Mesenchymal stem cell (in vitro differentiated cells and primary cell): ENCODE measurements at regions not wholly inside any gene's neighbourhood (a gene's known extent, or its start where the extent isn't known, plus 50 kb on each side); places are given as distances from the start of the nearest gene placed in this dataset.
"Not testable (repeated sequence)": the region's sequence is repeated elsewhere in the genome, so short reads cannot be mapped to it uniquely, and the experiment has no call there.

ENCODE experiments used
- DNase-seq: peaks from one replicate; pipeline ENCODE4 v3.0.0-alpha.2; 2013
- H2AFZ ChIP-seq: one replicate; pipeline ENCODE4 v1.6.1; 2013; ENCODE audit warnings: low read depth, mild to moderate bottlenecking, control low read depth, inconsistent platforms, low read length, moderate library complexity
- H2AK5ac ChIP-seq: 2 replicates; pipeline ENCODE4 v1.6.1; 2013; ENCODE audit warnings: low read length, moderate library complexity, mild to moderate bottlenecking, inconsistent platforms; ENCODE audit not compliant: severe bottlenecking
- H2BK120ac ChIP-seq: one replicate; pipeline ENCODE4 v1.6.1; 2013; ENCODE audit warnings: low read depth, mild to moderate bottlenecking, inconsistent platforms, low read length, moderate library complexity
- H2BK12ac ChIP-seq, 2 experiments: one replicate each; pipeline ENCODE4 v1.6.1; 2013; ENCODE audit warnings: inconsistent platforms in 2 of 2, low read length in 2 of 2, mild to moderate bottlenecking in 2 of 2, moderate library complexity in 2 of 2, control low read depth in 1 of 2
- H2BK15ac ChIP-seq: one replicate; pipeline ENCODE4 v1.6.1; 2013; ENCODE audit warnings: mild to moderate bottlenecking, low read depth, inconsistent platforms; ENCODE audit not compliant: poor library complexity, severe bottlenecking
- H2BK5ac ChIP-seq: 2 replicates; pipeline ENCODE4 v1.6.1; 2013; ENCODE audit warnings: low read depth, mild to moderate bottlenecking, low read length, control low read depth, inconsistent platforms; ENCODE audit not compliant: poor library complexity, severe bottlenecking
- H3K14ac ChIP-seq, 2 experiments: one replicate each; pipeline ENCODE4 v1.6.1; 2013; ENCODE audit warnings: inconsistent platforms in 2 of 2, low read length in 2 of 2, control low read depth in 1 of 2, mild to moderate bottlenecking in 1 of 2, moderate library complexity in 1 of 2
- H3K18ac ChIP-seq, 2 experiments: one replicate each; pipeline ENCODE4 v1.6.1; 2013; ENCODE audit warnings: inconsistent platforms in 2 of 2, low read length in 2 of 2, control low read depth in 1 of 2, low read depth in 1 of 2, mild to moderate bottlenecking in 1 of 2
- H3K23ac ChIP-seq, 2 experiments: one replicate each; pipeline ENCODE4 v1.6.1; 2013; ENCODE audit warnings: inconsistent platforms in 2 of 2, low read length in 2 of 2, mild to moderate bottlenecking in 2 of 2, moderate library complexity in 2 of 2, control low read depth in 1 of 2
- H3K27ac ChIP-seq: 2 replicates; pipeline ENCODE4 v1.5.1; 2013; ENCODE audit warnings: mild to moderate bottlenecking, moderate library complexity, low read length, control low read depth, inconsistent platforms; ENCODE audit not compliant: poor library complexity, severe bottlenecking
- H3K27me3 ChIP-seq, 2 experiments: 2 replicates each; pipeline versions ENCODE4 v1.6.1 to v1.7.0; 2013; ENCODE audit warnings: low read length in 2 of 2, mild to moderate bottlenecking in 2 of 2, moderate library complexity in 2 of 2, control low read depth in 1 of 2, inconsistent platforms in 1 of 2; ENCODE audit not compliant: control insufficient read depth in 1 of 2, insufficient read depth in 1 of 2
- H3K36me3 ChIP-seq, 2 experiments: 2 replicates each; pipeline versions ENCODE4 v1.6.1 to v1.7.0; 2013; ENCODE audit warnings: low read length in 2 of 2, control low read depth in 1 of 2, inconsistent platforms in 1 of 2, low read depth in 1 of 2, mild to moderate bottlenecking in 1 of 2; ENCODE audit not compliant: insufficient read depth in 2 of 2, control insufficient read depth in 1 of 2
- H3K4ac ChIP-seq, 2 experiments: one replicate each; pipeline ENCODE4 v1.6.1; 2013; ENCODE audit warnings: inconsistent platforms in 2 of 2, low read length in 2 of 2, mild to moderate bottlenecking in 2 of 2, moderate library complexity in 2 of 2, control low read depth in 1 of 2, low read depth in 1 of 2
- H3K4me1 ChIP-seq: 2 replicates; pipeline ENCODE4 v1.6.1; 2013; ENCODE audit warnings: low read depth, low read length, control low read depth; ENCODE audit not compliant: control insufficient read depth, insufficient read depth
- H3K4me2 ChIP-seq: 2 replicates; pipeline ENCODE4 v1.6.1; 2013; ENCODE audit warnings: low read length, mild to moderate bottlenecking, inconsistent platforms; ENCODE audit not compliant: poor library complexity, severe bottlenecking
- H3K4me3 ChIP-seq, 2 experiments: 2 replicates each; pipeline versions ENCODE4 v1.5.1 to v1.7.0; 2013; ENCODE audit warnings: low read length in 2 of 2, mild to moderate bottlenecking in 2 of 2, control low read depth in 1 of 2, low read depth in 1 of 2; ENCODE audit not compliant: insufficient read depth in 1 of 2
- H3K79me1 ChIP-seq: replicated peaks from 2 replicates; pipeline ENCODE4 v1.6.1; 2013; ENCODE audit warnings: mild to moderate bottlenecking, control low read depth, low read length, inconsistent platforms; ENCODE audit not compliant: poor library complexity, severe bottlenecking
- H3K9ac ChIP-seq: 2 replicates; pipeline ENCODE4 v1.7.0; 2013; ENCODE audit warnings: mild to moderate bottlenecking, low read length, moderate library complexity
- H3K9me3 ChIP-seq: 2 replicates; pipeline ENCODE4 v1.7.0; 2013; ENCODE audit warnings: mild to moderate bottlenecking, low read length; ENCODE audit not compliant: control insufficient read depth
- H4K8ac ChIP-seq: one replicate; pipeline ENCODE4 v1.6.1; 2013; ENCODE audit warnings: inconsistent platforms, mild to moderate bottlenecking, low read length, moderate library complexity
- H4K91ac ChIP-seq: one replicate; pipeline ENCODE4 v1.6.1; 2013; ENCODE audit warnings: mild to moderate bottlenecking, low read length, inconsistent platforms
- WGBS: methylation state at CpG from one replicate; pipeline ENCODE4 v1.1.7; 2013; ENCODE audit warnings: mixed read lengths; 5-methylcytosine and 5-hydroxymethylcytosine counted together

DNA sequence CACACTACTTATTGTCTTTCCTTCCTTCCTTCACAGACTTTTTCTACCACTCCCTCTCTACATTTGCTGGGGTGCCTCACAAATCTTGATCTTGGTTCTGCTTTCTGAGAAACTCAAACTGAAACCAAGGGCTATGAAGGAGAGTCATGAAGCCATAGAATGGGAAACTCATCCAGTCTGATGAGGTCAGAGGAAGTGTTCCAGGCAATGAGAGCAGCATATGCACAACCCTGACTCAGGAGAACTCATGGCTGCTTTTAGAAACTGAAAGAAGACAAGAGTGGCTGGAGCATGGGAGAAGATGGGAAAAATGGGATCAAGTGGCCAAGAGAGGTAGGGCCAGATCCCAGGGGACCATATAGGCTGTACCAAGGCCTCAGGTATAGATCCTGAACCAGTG lies 130.0 kb upstream of the TOX3 start:
- no peak overlapping the region for H2AFZ ChIP-seq
- no peaks in the 10 kb centered on the region for H3K79me1 ChIP-seq
- H3K27me3 ChIP-seq = no peaks in the 10 kb centered on the region
- no peak overlapping the region for H3K4me2 ChIP-seq
- H2BK15ac ChIP-seq = no peak overlapping the region
- peaks cover 4% of the 10 kb centered on the region for H3K9me3 ChIP-seq
- H3K14ac ChIP-seq = no peak overlapping the region
- no peak overlapping the region for H3K18ac ChIP-seq
- H3K4me1 ChIP-seq = no peaks in the 10 kb centered on the region
- no peak overlapping the region for H4K8ac ChIP-seq
- H3K36me3 ChIP-seq = no peaks in the 10 kb centered on the region
- H2BK5ac ChIP-seq = no peak overlapping the region
- H3K23ac ChIP-seq = no peak overlapping the region
- H4K91ac ChIP-seq = no peak overlapping the region
- no peak overlapping the region for H2BK120ac ChIP-seq
- H3K27ac ChIP-seq = no peak overlapping the region
- H2AK5ac ChIP-seq = no peak overlapping the region
- DNase-seq = no peak
- no peak overlapping the region for H2BK12ac ChIP-seq
- H3K9ac ChIP-seq = no peak overlapping the region
- no peak overlapping the region for H3K4me3 ChIP-seq
- H3K4ac ChIP-seq = no peak overlapping the region

DNA sequence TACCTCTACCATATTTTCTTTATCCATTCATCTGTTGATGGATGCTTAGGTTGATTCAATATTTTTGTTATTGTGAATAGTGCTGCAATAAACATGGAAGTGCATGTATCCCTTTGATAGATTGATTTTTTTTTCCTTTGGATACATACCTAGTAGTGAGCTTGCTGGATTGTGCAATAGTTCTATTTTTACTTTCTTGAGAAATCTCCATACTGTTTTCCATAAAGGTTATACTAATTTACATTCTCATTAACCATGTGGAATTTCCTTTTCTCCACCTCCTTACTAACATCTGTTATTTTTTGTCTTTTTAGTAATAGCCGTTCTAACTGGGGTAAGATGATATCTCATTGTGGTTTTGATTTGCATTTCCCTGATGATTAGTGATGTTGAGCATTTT lies 124.6 kb upstream of the TOX3 start:
- Histone ChIP-seq H4K8ac (no peak overlapping the region), H3K79me1 (no peaks in the 10 kb centered on the region), H2BK120ac (no peak overlapping the region), H3K27me3 (no peaks in the 10 kb centered on the region), H3K27ac (no peak overlapping the region), H3K23ac (no peak overlapping the region), H3K4me2 (no peak overlapping the region), H2BK5ac (no peak overlapping the region), H3K9me3 (peaks cover 6% of the 10 kb centered on the region), H3K36me3 (no peaks in the 10 kb centered on the region), H3K18ac (no peak overlapping the region), H3K14ac (no peak overlapping the region), H3K4me1 (no peaks in the 10 kb centered on the region), H2BK15ac (no peak overlapping the region), H2BK12ac (no peak overlapping the region), H4K91ac (no peak overlapping the region), H3K4me3 (no peak overlapping the region), H2AFZ (no peak overlapping the region), H3K9ac (no peak overlapping the region), H2AK5ac (no peak overlapping the region), H3K4ac (no peak overlapping the region)
- no peak for DNase-seq
- no CpG with 5 or more reads among the region's 1 CpG for WGBS

DNA sequence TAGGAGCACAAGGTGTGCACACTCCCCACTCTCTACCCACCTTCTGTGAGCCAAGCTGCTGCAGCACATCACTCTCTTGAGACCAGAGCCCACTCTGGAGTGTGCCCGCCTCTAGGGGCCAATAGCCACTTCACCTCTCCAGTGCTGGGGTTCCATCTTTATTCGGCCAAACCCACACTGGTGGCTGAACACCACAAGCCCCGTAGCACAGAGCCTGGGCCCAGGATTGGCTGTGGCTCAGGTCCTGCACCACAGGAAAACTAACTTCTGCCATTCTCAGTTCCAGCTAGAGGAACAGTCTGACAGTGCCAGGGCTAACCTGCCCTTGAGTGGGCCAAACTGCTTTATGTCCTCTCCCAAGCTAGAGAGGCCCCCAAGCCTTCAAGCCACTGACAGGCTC lies 111.0 kb upstream of the TOX3 start:
- no peak overlapping the region for H3K9ac ChIP-seq
- H4K8ac ChIP-seq = no peak overlapping the region
- DNase-seq = no peak
- H2BK12ac ChIP-seq = no peak overlapping the region
- H3K27ac ChIP-seq = no peak overlapping the region
- H3K4me2 ChIP-seq = no peak overlapping the region
- no peaks in the 10 kb centered on the region for H3K27me3 ChIP-seq
- no peak overlapping the region for H3K14ac ChIP-seq
- no peaks in the 10 kb centered on the region for H3K36me3 ChIP-seq
- no peak overlapping the region for H3K4ac ChIP-seq
- H2AK5ac ChIP-seq = no peak overlapping the region
- H2BK15ac ChIP-seq = no peak overlapping the region
- no peak overlapping the region for H3K23ac ChIP-seq
- no peak overlapping the region for H3K4me3 ChIP-seq
- H3K4me1 ChIP-seq = no peaks in the 10 kb centered on the region
- no peak overlapping the region for H3K18ac ChIP-seq
- H3K79me1 ChIP-seq = no peaks in the 10 kb centered on the region
- peaks cover 29% of the 10 kb centered on the region for H3K9me3 ChIP-seq
- H2AFZ ChIP-seq = no peak overlapping the region
- WGBS = 59% methylated on average over 3 of the region's 3 CpGs
- H4K91ac ChIP-seq = no peak overlapping the region
- H2BK120ac ChIP-seq = no peak overlapping the region
- no peak overlapping the region for H2BK5ac ChIP-seq

DNA sequence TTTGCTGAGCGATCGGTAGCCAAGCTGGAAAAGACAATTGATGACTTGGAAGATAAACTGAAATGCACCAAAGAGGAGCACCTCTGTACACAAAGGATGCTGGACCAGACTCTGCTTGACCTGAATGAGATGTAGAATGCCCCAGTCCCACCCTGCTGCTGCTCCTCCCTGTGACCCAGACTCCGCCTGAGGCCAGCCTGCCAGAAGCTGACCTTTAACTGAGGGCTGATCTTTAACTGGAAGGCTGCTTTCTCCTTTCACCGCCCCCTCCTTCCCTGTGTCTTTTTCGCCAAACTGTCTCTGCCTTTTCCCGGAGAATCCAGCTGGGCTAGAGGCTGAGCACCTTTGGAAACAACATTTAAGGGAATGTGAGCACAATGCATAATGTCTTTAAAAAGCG lies 109.0 kb upstream of the TOX3 start:
- H3K14ac ChIP-seq, H2AK5ac ChIP-seq, H2BK5ac ChIP-seq, H3K79me1 ChIP-seq, H3K4ac ChIP-seq, H4K91ac ChIP-seq, H3K4me3 ChIP-seq, H3K4me2 ChIP-seq, H3K27ac ChIP-seq, H3K23ac ChIP-seq, H2BK15ac ChIP-seq, DNase-seq, H2BK120ac ChIP-seq, H2BK12ac ChIP-seq, H3K4me1 ChIP-seq, H4K8ac ChIP-seq, H3K27me3 ChIP-seq, H3K9ac ChIP-seq, H3K18ac ChIP-seq, H2AFZ ChIP-seq, H3K36me3 ChIP-seq: not testable (repeated sequence)
- 79% methylated on average over 4 of the region's 7 CpGs for WGBS
- peaks cover 17% of the 10 kb centered on the region for H3K9me3 ChIP-seq
